ENCODE measurements at regions not wholly inside any gene's neighbourhood (a gene's known extent, or its start where the extent isn't known, plus 50 kb on each side); places are given as distances from the start of the nearest gene placed in this dataset.

DNA sequence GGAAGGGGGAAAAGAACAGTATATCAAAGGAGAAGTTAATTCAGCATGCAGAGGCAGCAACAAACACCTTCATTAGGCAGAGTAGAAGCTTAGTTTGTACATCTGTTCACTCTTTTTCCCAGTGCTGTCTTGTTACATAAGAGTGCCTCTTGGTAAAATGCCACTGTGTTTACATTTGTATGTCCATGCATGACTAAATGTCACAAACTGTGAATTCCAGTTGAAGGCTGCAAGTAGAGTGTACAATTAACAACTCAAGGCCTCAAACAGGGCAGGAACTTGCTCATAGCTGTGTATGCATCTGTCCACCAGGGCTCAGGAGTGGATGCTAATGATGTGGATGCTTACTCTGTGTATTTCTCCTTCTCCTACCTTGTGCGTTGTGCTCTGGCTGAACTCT is 214.2 kb upstream of the TPM1 start:
- H3K27ac ChIP-seq: no peak overlapping the region
- H3K9me2 ChIP-seq (replicated peaks; ENCODE audit: insufficient read depth): no peaks in the 10 kb centered on the region
- peaks cover 8% of the 10 kb centered on the region for H3K4me1 ChIP-seq (ENCODE audit: insufficient read depth)
- no peak for DNase-seq (ENCODE audit: low spot score)
- H3K4me2 ChIP-seq: no peak overlapping the region
- no peak overlapping the region for H3K4me3 ChIP-seq
- no peaks in the 10 kb centered on the region for H3K27me3 ChIP-seq
- TF ChIP-seq EZH2phosphoT487 (IDR thresholded peaks at IDR 0.05; ENCODE audit: low read depth, severe bottlenecking, unreplicated experiment) (no peak), EZH2 (IDR thresholded peaks at IDR 0.05; ENCODE audit: borderline replicate concordance) (no peak)
- TF ChIP-seq, protein P1, sequence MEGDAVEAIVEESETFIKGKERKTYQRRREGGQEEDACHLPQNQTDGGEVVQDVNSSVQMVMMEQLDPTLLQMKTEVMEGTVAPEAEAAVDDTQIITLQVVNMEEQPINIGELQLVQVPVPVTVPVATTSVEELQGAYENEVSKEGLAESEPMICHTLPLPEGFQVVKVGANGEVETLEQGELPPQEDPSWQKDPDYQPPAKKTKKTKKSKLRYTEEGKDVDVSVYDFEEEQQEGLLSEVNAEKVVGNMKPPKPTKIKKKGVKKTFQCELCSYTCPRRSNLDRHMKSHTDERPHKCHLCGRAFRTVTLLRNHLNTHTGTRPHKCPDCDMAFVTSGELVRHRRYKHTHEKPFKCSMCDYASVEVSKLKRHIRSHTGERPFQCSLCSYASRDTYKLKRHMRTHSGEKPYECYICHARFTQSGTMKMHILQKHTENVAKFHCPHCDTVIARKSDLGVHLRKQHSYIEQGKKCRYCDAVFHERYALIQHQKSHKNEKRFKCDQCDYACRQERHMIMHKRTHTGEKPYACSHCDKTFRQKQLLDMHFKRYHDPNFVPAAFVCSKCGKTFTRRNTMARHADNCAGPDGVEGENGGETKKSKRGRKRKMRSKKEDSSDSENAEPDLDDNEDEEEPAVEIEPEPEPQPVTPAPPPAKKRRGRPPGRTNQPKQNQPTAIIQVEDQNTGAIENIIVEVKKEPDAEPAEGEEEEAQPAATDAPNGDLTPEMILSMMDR (IDR thresholded peaks at IDR 0.05; ENCODE audit: poor library complexity): no peak
- WGBS (ENCODE audit: low lambda C conversion rate, missing lambda C conversion rate): 95% methylated on average over 1 of the region's 1 CpG
- H2AFZ ChIP-seq: no peak overlapping the region
- no peaks in the 10 kb centered on the region for H3K79me2 ChIP-seq
- H3K9me3 ChIP-seq (ENCODE audit: low read depth): no peaks in the 10 kb centered on the region
- H4K20me1 ChIP-seq (ENCODE audit: insufficient read depth, poor library complexity, severe bottlenecking): no peaks in the 10 kb centered on the region
- H3K36me3 ChIP-seq (replicated peaks; ENCODE audit: insufficient read depth, low read depth): no peaks in the 10 kb centered on the region

DNA sequence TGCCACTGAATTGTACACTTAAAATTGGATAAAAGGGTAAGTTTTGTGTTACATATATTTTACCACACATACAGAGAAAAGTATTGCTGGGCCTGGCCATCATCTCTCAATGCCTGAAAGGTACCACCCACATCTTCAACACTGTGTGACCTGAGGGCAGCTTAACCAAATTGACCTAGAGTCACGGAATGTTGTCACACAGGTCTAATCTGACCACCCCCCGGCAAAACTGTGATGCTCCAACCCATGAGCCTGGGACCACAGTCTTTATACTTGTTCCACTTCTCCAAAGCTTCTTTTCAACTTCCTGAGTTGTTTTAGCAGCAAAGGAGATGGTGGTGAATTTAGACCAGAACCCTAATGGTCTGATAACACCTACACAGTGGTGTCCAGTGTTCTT is 210.3 kb upstream of the TPM1 start:
- no peak for DNase-seq (ENCODE audit: low spot score)
- H2AFZ ChIP-seq: no peak overlapping the region
- TF ChIP-seq EZH2 (IDR thresholded peaks at IDR 0.05; ENCODE audit: borderline replicate concordance): no peak
- TF ChIP-seq EZH2phosphoT487 (IDR thresholded peaks at IDR 0.05; ENCODE audit: low read depth, severe bottlenecking, unreplicated experiment): no peak
- TF ChIP-seq, protein P1 (IDR thresholded peaks at IDR 0.05; ENCODE audit: poor library complexity): no peak
- H3K27ac ChIP-seq: peak overlapping the region; percentile 73
- no peaks in the 10 kb centered on the region for H4K20me1 ChIP-seq (ENCODE audit: insufficient read depth, poor library complexity, severe bottlenecking)
- H3K79me2 ChIP-seq: no peaks in the 10 kb centered on the region
- no peaks in the 10 kb centered on the region for H3K9me3 ChIP-seq (ENCODE audit: low read depth)
- no peaks in the 10 kb centered on the region for H3K27me3 ChIP-seq
- 54% methylated on average over 2 of the region's 2 CpGs for WGBS (ENCODE audit: low lambda C conversion rate, missing lambda C conversion rate)
- H3K36me3 ChIP-seq (replicated peaks; ENCODE audit: insufficient read depth, low read depth): no peaks in the 10 kb centered on the region
- no peaks in the 10 kb centered on the region for H3K9me2 ChIP-seq (replicated peaks; ENCODE audit: insufficient read depth)
- H3K4me1 ChIP-seq (ENCODE audit: insufficient read depth): peaks cover 18% of the 10 kb centered on the region
- no peak overlapping the region for H3K4me3 ChIP-seq
- no peak overlapping the region for H3K4me2 ChIP-seq

DNA sequence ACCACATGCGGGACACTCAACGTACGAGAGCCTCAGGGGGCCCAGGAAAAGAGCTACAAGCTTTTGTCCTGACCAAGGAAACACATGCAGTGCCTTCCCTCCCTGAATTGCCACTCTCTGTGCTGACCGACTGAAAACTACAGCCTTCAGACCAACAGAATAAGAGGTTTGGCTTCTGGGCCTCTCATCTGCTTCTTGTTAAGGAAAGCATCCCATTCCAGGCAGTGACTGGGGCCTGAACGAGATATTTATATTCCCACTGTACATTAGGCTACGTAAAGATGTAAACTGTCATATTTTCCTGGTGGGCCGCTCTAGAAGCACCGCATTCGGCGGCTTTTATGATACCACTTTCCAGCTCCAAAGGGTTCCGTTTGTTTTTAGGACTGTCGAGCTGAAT is 208.9 kb upstream of the TPM1 start:
- Histone ChIP-seq H3K4me3 (no peak overlapping the region), H2AFZ (no peak overlapping the region), H3K4me1 (ENCODE audit: insufficient read depth) (peaks cover 18% of the 10 kb centered on the region), H3K36me3 (replicated peaks; ENCODE audit: insufficient read depth, low read depth) (no peaks in the 10 kb centered on the region), H3K27me3 (no peaks in the 10 kb centered on the region), H3K9me2 (replicated peaks; ENCODE audit: insufficient read depth) (no peaks in the 10 kb centered on the region), H3K27ac (peak overlapping the region; percentile 78), H3K9me3 (ENCODE audit: low read depth) (no peaks in the 10 kb centered on the region), H4K20me1 (ENCODE audit: insufficient read depth, poor library complexity, severe bottlenecking) (no peaks in the 10 kb centered on the region), H3K4me2 (no peak overlapping the region), H3K79me2 (no peaks in the 10 kb centered on the region)
- DNase-seq (ENCODE audit: low spot score): peak; percentile 54
- TF ChIP-seq, protein P1 (IDR thresholded peaks at IDR 0.05; ENCODE audit: poor library complexity): no peak
- TF ChIP-seq EZH2phosphoT487 (IDR thresholded peaks at IDR 0.05; ENCODE audit: low read depth, severe bottlenecking, unreplicated experiment): no peak
- TF ChIP-seq EZH2 (IDR thresholded peaks at IDR 0.05; ENCODE audit: borderline replicate concordance): no peak
- WGBS (ENCODE audit: low lambda C conversion rate, missing lambda C conversion rate): 53% methylated on average over 12 of the region's 12 CpGs
